NCI-H460 (cell line): ENCODE measurements at regions not wholly inside any gene's neighbourhood (a gene's known extent, or its start where the extent isn't known, plus 50 kb on each side); places are given as distances from the start of the nearest gene placed in this dataset.
"Not testable (repeated sequence)": the region's sequence is repeated elsewhere in the genome, so short reads cannot be mapped to it uniquely, and the experiment has no call there.

Experiments
- DNase-seq: peaks from one replicate; pipeline ENCODE4 v3.0.0-alpha.2; 2016; ENCODE audit warnings: low read depth; ENCODE audit errors: extremely low read depth

- no peak for DNase-seq
These were observed 286.6 kb upstream of the POU5F2 start for GRCh38 chr5:94028001-94028400.

GRCh38 chr5:94027145-94027544 is 285.7 kb upstream of the POU5F2 start:
- DNase-seq, result no peak

- DNase-seq, result no peak
These were observed 284.5 kb upstream of the POU5F2 start for GRCh38 chr5:94025788-94026473.

- no peak for DNase-seq
These were observed 283.2 kb upstream of the POU5F2 start for GRCh38 chr5:94024620-94025019.

- DNase-seq, result no peak
These were observed 282.7 kb upstream of the POU5F2 start for GRCh38 chr5:94024101-94024500.

- peak; percentile 28 for DNase-seq
These were observed 279.8 kb upstream of the POU5F2 start for GRCh38 chr5:94021246-94021645.

GRCh38 chr5:94017579-94017978 is 276.2 kb upstream of the POU5F2 start:
- DNase-seq, result no peak

GRCh38 chr5:94010814-94011213 is 269.4 kb upstream of the POU5F2 start:
- no peak for DNase-seq

GRCh38 chr5:94009161-94009560 is 267.8 kb upstream of the POU5F2 start:
- no peak for DNase-seq

GRCh38 chr5:93998951-93999455 is 257.6 kb upstream of the POU5F2 start:
- DNase-seq, result no peak

GRCh38 chr5:93997562-93997961 is 256.2 kb upstream of the POU5F2 start:
- no peak for DNase-seq

GRCh38 chr5:93995126-93995621 is 253.8 kb upstream of the POU5F2 start:
- no peak for DNase-seq

GRCh38 chr5:93993161-93993560 is 251.8 kb upstream of the POU5F2 start:
- no peak for DNase-seq

- no peak for DNase-seq
These were observed 249.2 kb upstream of the POU5F2 start for GRCh38 chr5:93990504-93991070.

- DNase-seq, result not testable (repeated sequence)
These were observed 244.7 kb upstream of the POU5F2 start for GRCh38 chr5:93985940-93986570.

- no peak for DNase-seq
These were observed 236.8 kb upstream of the POU5F2 start for GRCh38 chr5:93978222-93978621.

GRCh38 chr5:93967923-93968322 is 226.5 kb upstream of the POU5F2 start:
- peak; percentile 40 for DNase-seq

- no peak for DNase-seq
These were observed 223.0 kb upstream of the POU5F2 start for GRCh38 chr5:93964421-93964820.

- no peak for DNase-seq
These were observed 218.6 kb upstream of the POU5F2 start for GRCh38 chr5:93960042-93960441.

- DNase-seq, result no peak
These were observed 214.6 kb upstream of the POU5F2 start for GRCh38 chr5:93956006-93956405.

- no peak for DNase-seq
These were observed 213.1 kb upstream of the POU5F2 start for GRCh38 chr5:93954421-93955069.
